Activated CD4-positive, alpha-beta T cell treated with anti-CD3 and anti-CD28 coated beads, Interleukin-2, amount 10 ng/mL, durations not matched to agents 24 days and 14 days (primary cell): ENCODE measurements at regions not wholly inside any gene's neighbourhood (a gene's known extent, or its start where the extent isn't known, plus 50 kb on each side); places are given as distances from the start of the nearest gene placed in this dataset.

Experiments
- DNase-seq: peaks from one replicate; pipeline ENCODE4 v3.0.0; 2022
- H3K27ac Mint-ChIP-seq: one replicate; pipeline ENCODE4 v1.8.0; 2022; ENCODE audit warnings: mild to moderate bottlenecking, mixed read lengths
- H3K27me3 Mint-ChIP-seq: one replicate; pipeline ENCODE4 v1.8.0; 2022; ENCODE audit warnings: mixed read lengths
- H3K36me3 Mint-ChIP-seq: one replicate; pipeline ENCODE4 v1.8.0; 2022; ENCODE audit warnings: low read depth, mild to moderate bottlenecking, mixed read lengths
- H3K4me1 Mint-ChIP-seq: one replicate; pipeline ENCODE4 v1.8.0; 2021; ENCODE audit warnings: mixed read lengths
- H3K4me3 Mint-ChIP-seq: one replicate; pipeline ENCODE4 v1.8.0; 2022; ENCODE audit warnings: mild to moderate bottlenecking, moderate library complexity, mixed read lengths
- H3K9me3 Mint-ChIP-seq: one replicate; pipeline ENCODE4 v1.8.0; 2021; ENCODE audit warnings: mixed read lengths
- intact Hi-C: fragments of 100-400 bp; cut with micrococcal nuclease; formaldehyde crosslinking; loops from one replicate; pipeline ENCODE4 v1.15.1; 2023

GRCh38 chr2:11933854-11934253 is 187.4 kb downstream of the LPIN1 start:
- Mint-ChIP-seq H3K27me3 (no peaks in the 10 kb centered on the region), H3K36me3 (no peaks in the 10 kb centered on the region), H3K27ac (no peak overlapping the region), H3K9me3 (peaks cover 4% of the 10 kb centered on the region), H3K4me1 (peaks cover 4% of the 10 kb centered on the region), H3K4me3 (no peak overlapping the region)
- intact Hi-C loops: no loop called here
- DNase-seq: no peak

- Mint-ChIP-seq H3K9me3 (no peaks in the 10 kb centered on the region), H3K36me3 (no peaks in the 10 kb centered on the region), H3K4me3 (no peak overlapping the region), H3K27ac (no peak overlapping the region), H3K4me1 (peaks cover 4% of the 10 kb centered on the region), H3K27me3 (no peaks in the 10 kb centered on the region)
- intact Hi-C loops: no loop called here
- no peak for DNase-seq
Measured at GRCh38 chr2:11936761-11937160, 190.3 kb downstream of the LPIN1 start.

GRCh38 chr2:11938196-11938595 is 191.8 kb downstream of the LPIN1 start:
- Mint-ChIP-seq H3K36me3 (no peaks in the 10 kb centered on the region), H3K4me1 (no peaks in the 10 kb centered on the region), H3K27me3 (no peaks in the 10 kb centered on the region), H3K27ac (no peak overlapping the region), H3K9me3 (no peaks in the 10 kb centered on the region), H3K4me3 (no peak overlapping the region)
- intact Hi-C loops: no loop called here
- no peak for DNase-seq

- Mint-ChIP-seq H3K4me3 (no peak overlapping the region), H3K27me3 (no peaks in the 10 kb centered on the region), H3K36me3 (no peaks in the 10 kb centered on the region), H3K9me3 (no peaks in the 10 kb centered on the region), H3K27ac (no peak overlapping the region), H3K4me1 (peaks cover under 1% of the 10 kb centered on the region)
- intact Hi-C loops: no loop called here
- DNase-seq: no peak
Measured at GRCh38 chr2:11939523-11939922, 193.1 kb downstream of the LPIN1 start.

- intact Hi-C loops: no loop called here
- no peak for DNase-seq
- H3K4me3 Mint-ChIP-seq: no peak overlapping the region
- H3K4me1 Mint-ChIP-seq: peaks cover 6% of the 10 kb centered on the region
- H3K27ac Mint-ChIP-seq: no peak overlapping the region
- no peaks in the 10 kb centered on the region for H3K27me3 Mint-ChIP-seq
- H3K9me3 Mint-ChIP-seq: no peaks in the 10 kb centered on the region
- H3K36me3 Mint-ChIP-seq: no peaks in the 10 kb centered on the region
Measured at GRCh38 chr2:11940121-11940743, 193.8 kb downstream of the LPIN1 start.

- peaks cover 10% of the 10 kb centered on the region for H3K4me1 Mint-ChIP-seq
Measured at GRCh38 chr2:11940799-11941198, 194.4 kb downstream of the LPIN1 start.

GRCh38 chr2:11941201-11942177 is 195.1 kb downstream of the LPIN1 start:
- Mint-ChIP-seq H3K27me3 (no peaks in the 10 kb centered on the region), H3K36me3 (no peaks in the 10 kb centered on the region), H3K4me1 (peaks cover 12% of the 10 kb centered on the region), H3K9me3 (no peaks in the 10 kb centered on the region), H3K4me3 (no peak overlapping the region), H3K27ac (no peak overlapping the region)
- no peak for DNase-seq
- intact Hi-C loops: no loop called here

More at GRCh38 chr2:11940799-11941198, 194.4 kb downstream of the LPIN1 start:
- H3K27ac Mint-ChIP-seq: no peak overlapping the region
- no peaks in the 10 kb centered on the region for H3K9me3 Mint-ChIP-seq
- no peaks in the 10 kb centered on the region for H3K27me3 Mint-ChIP-seq
- intact Hi-C loops: no loop called here
- H3K36me3 Mint-ChIP-seq: no peaks in the 10 kb centered on the region
- no peak overlapping the region for H3K4me3 Mint-ChIP-seq
- DNase-seq: no peak

- no peak overlapping the region for H3K27ac Mint-ChIP-seq
Measured at GRCh38 chr2:11942178-11942569, 195.7 kb downstream of the LPIN1 start.

GRCh38 chr2:11944311-11944710 is 197.9 kb downstream of the LPIN1 start:
- intact Hi-C loops: no loop called here
- no peak for DNase-seq
- Mint-ChIP-seq H3K4me1 (peaks cover 12% of the 10 kb centered on the region), H3K9me3 (peaks cover 3% of the 10 kb centered on the region), H3K27ac (no peak overlapping the region), H3K36me3 (no peaks in the 10 kb centered on the region), H3K4me3 (no peak overlapping the region), H3K27me3 (peaks cover 4% of the 10 kb centered on the region)

More at GRCh38 chr2:11942178-11942569, 195.7 kb downstream of the LPIN1 start:
- H3K4me3 Mint-ChIP-seq: no peak overlapping the region
- H3K36me3 Mint-ChIP-seq: no peaks in the 10 kb centered on the region
- intact Hi-C loops: no loop called here
- peaks cover 12% of the 10 kb centered on the region for H3K4me1 Mint-ChIP-seq
- peaks cover 2% of the 10 kb centered on the region for H3K9me3 Mint-ChIP-seq
- DNase-seq: no peak
- no peaks in the 10 kb centered on the region for H3K27me3 Mint-ChIP-seq

GRCh38 chr2:11945139-11946126 is 199.0 kb downstream of the LPIN1 start:
- peaks cover 8% of the 10 kb centered on the region for H3K27me3 Mint-ChIP-seq
- H3K4me3 Mint-ChIP-seq: peak overlapping the region; percentile 63
- H3K4me1 Mint-ChIP-seq: peaks cover 12% of the 10 kb centered on the region
- peak overlapping the region; percentile 45 for H3K27ac Mint-ChIP-seq
- no peaks in the 10 kb centered on the region for H3K36me3 Mint-ChIP-seq
- peaks cover 3% of the 10 kb centered on the region for H3K9me3 Mint-ChIP-seq
- DNase-seq: peak; percentile 69
- intact Hi-C loops: loop anchor here (5.0 kb wide), 1 partner anchor 557 kb away; no protein-coding TSS in a partner anchor

GRCh38 chr2:11947956-11948355 is 201.5 kb downstream of the LPIN1 start:
- Mint-ChIP-seq H3K4me1 (peaks cover 12% of the 10 kb centered on the region), H3K9me3 (peaks cover 3% of the 10 kb centered on the region), H3K4me3 (no peak overlapping the region), H3K27me3 (peaks cover 10% of the 10 kb centered on the region), H3K36me3 (no peaks in the 10 kb centered on the region), H3K27ac (no peak overlapping the region)
- intact Hi-C loops: loop anchor here (5.0 kb wide), 1 partner anchor 554 kb away; no protein-coding TSS in a partner anchor
- no peak for DNase-seq

- peaks cover 27% of the 10 kb centered on the region for H3K27me3 Mint-ChIP-seq
- no peaks in the 10 kb centered on the region for H3K36me3 Mint-ChIP-seq
- peaks cover 9% of the 10 kb centered on the region for H3K9me3 Mint-ChIP-seq
- DNase-seq: no peak
- intact Hi-C loops: loop anchor here (5.0 kb wide), 1 partner anchor 552 kb away; no protein-coding TSS in a partner anchor
- H3K27ac Mint-ChIP-seq: no peak overlapping the region
- peaks cover 7% of the 10 kb centered on the region for H3K4me1 Mint-ChIP-seq
- H3K4me3 Mint-ChIP-seq: no peak overlapping the region
Measured at GRCh38 chr2:11949732-11950523, 203.5 kb downstream of the LPIN1 start.

- Mint-ChIP-seq H3K4me1 (peaks cover under 1% of the 10 kb centered on the region), H3K9me3 (peaks cover 9% of the 10 kb centered on the region), H3K27ac (no peak overlapping the region), H3K36me3 (no peaks in the 10 kb centered on the region), H3K4me3 (no peak overlapping the region), H3K27me3 (peaks cover 35% of the 10 kb centered on the region)
- intact Hi-C loops: no loop called here
- no peak for DNase-seq
Measured at GRCh38 chr2:11950896-11951295, 204.5 kb downstream of the LPIN1 start.
